CD8-positive, alpha-beta memory T cell (primary cell): ENCODE measurements at regions not wholly inside any gene's neighbourhood (a gene's known extent, or its start where the extent isn't known, plus 50 kb on each side); places are given as distances from the start of the nearest gene placed in this dataset.
"Not testable (repeated sequence)": the region's sequence is repeated elsewhere in the genome, so short reads cannot be mapped to it uniquely, and the experiment has no call there.

Experiments used
- CTCF ChIA-PET: fragments of 350-600 bp; sonication (Branson Sonifier 250); formaldehyde crosslinking; loops from one replicate; lab custom pipeline; 2021; ENCODE audit warnings: antibody characterized with exemption; lab: Charles Lee
- POLR2A ChIA-PET: fragments of 350-600 bp; sonication (Branson Sonifier 250); formaldehyde crosslinking; loops from one replicate; lab custom pipeline; 2021; ENCODE audit warnings: antibody characterized with exemption; lab: Charles Lee
- DNase-seq, 5 donors: peaks; one replicate each; pipeline versions ENCODE4 v3.0.0 to v3.0.0-alpha.2; 2020 to 2022; ENCODE audit warnings: mixed read lengths in 1 of 5
- H3K27ac ChIP-seq: one replicate; pipeline ENCODE4 v1.7.0; 2013; ENCODE audit warnings: low read depth, mild to moderate bottlenecking, low read length, moderate library complexity
- H3K27me3 ChIP-seq: 2 replicates; pipeline ENCODE4 v1.7.0; 2013; ENCODE audit warnings: low read length, mild to moderate bottlenecking; ENCODE audit not compliant: insufficient read depth, poor library complexity, severe bottlenecking
- H3K36me3 ChIP-seq: 2 replicates; pipeline ENCODE4 v1.7.0; 2013; ENCODE audit warnings: mild to moderate bottlenecking, low read length, moderate library complexity; ENCODE audit not compliant: insufficient read depth
- H3K4me1 ChIP-seq: 2 replicates; pipeline ENCODE4 v1.7.0; 2013; ENCODE audit warnings: mild to moderate bottlenecking, low read length, moderate library complexity; ENCODE audit not compliant: insufficient read depth
- H3K4me3 ChIP-seq: 2 replicates; pipeline ENCODE4 v1.7.0; 2013; ENCODE audit warnings: mild to moderate bottlenecking, low read length
- H3K9me3 ChIP-seq: 2 replicates; pipeline ENCODE4 v1.7.0; 2013; ENCODE audit warnings: mild to moderate bottlenecking, low read length
- H3K27ac Mint-ChIP-seq, 8 donors: one replicate each; pipeline ENCODE4 v1.8.0; 2020 to 2021; ENCODE audit warnings: mixed read lengths in 8 of 8, mild to moderate bottlenecking in 6 of 8, inconsistent platforms in 3 of 8, moderate library complexity in 3 of 8
- H3K27me3 Mint-ChIP-seq, 2 donors: one replicate each; pipeline ENCODE4 v1.8.0; 2020 to 2021; ENCODE audit warnings: mixed read lengths in 2 of 2, mild to moderate bottlenecking in 1 of 2, moderate library complexity in 1 of 2
- H3K36me3 Mint-ChIP-seq, 3 donors: one replicate each; pipeline ENCODE4 v1.8.0; 2020 to 2021; ENCODE audit warnings: mixed read lengths in 3 of 3, inconsistent platforms in 1 of 3, mild to moderate bottlenecking in 1 of 3
- H3K4me1 Mint-ChIP-seq, 3 donors: one replicate each; pipeline ENCODE4 v1.8.0; 2020 to 2021; ENCODE audit warnings: mixed read lengths in 3 of 3, inconsistent platforms in 1 of 3, mild to moderate bottlenecking in 1 of 3
- H3K4me3 Mint-ChIP-seq, 7 donors: one replicate each; pipeline ENCODE4 v1.8.0; 2020 to 2021; ENCODE audit warnings: mixed read lengths in 7 of 7, mild to moderate bottlenecking in 6 of 7, moderate library complexity in 4 of 7, inconsistent platforms in 2 of 7
- H3K9me3 Mint-ChIP-seq, 5 donors: one replicate each; pipeline ENCODE4 v1.8.0; 2020 to 2022; ENCODE audit warnings: mixed read lengths in 5 of 5, mild to moderate bottlenecking in 3 of 5, moderate library complexity in 2 of 5, inconsistent platforms in 1 of 5

DNA sequence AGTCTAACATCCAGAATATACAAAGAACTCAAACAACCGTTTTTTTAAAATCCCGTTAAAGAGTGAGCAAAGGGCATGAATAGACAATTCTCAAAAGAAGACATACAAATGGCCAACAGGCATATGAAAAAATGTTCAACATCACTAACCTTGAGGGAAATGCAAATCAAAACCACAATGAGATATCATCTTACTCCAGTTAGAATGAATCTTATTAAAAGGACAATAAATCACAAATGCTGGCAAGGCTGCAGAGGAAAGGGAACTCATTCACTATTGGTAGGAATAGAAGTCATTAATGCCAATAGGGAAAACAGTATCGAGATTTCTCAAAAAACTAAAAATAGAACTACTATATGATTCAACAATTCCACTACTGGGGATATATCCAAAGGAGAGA is 520.1 kb downstream of the RMST start:
- no peak for DNase-seq
- Mint-ChIP-seq H3K4me1 (no peaks in the 10 kb centered on the region), H3K27me3 (peaks cover 0 to 3% of the 10 kb centered on the region in 2 donors), H3K4me3 (no peak overlapping the region), H3K9me3 (peaks cover 0 to 6% (median 3%) of the 10 kb centered on the region in 5 donors), H3K27ac (no peak overlapping the region), H3K36me3 (no peaks in the 10 kb centered on the region)
- no peaks in the 10 kb centered on the region for H3K27me3 ChIP-seq
- no peak overlapping the region for H3K4me3 ChIP-seq
- no peaks in the 10 kb centered on the region for H3K9me3 ChIP-seq
- no peak overlapping the region for H3K27ac ChIP-seq
- no peaks in the 10 kb centered on the region for H3K36me3 ChIP-seq
- no peaks in the 10 kb centered on the region for H3K4me1 ChIP-seq
- POLR2A ChIA-PET, result no interaction called here
- CTCF ChIA-PET, result no interaction called here

DNA sequence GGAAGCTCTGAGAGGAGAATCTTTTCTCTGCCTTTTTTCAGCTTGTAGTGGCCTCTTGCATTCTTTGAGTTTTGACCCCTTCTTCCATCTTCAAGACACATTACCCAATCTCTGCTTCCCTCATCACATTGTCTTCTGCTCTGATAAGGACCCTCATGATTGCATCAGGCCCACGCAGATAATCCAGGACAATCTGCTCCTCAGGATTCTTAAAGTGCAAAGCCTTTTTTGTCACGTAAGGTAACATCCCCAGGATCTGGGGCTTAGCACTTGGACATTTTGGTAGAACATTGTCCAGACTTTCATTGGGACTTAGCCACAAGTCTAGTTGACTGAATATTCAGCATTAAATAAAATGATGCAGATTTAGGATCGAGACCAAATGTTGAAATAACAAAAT is 521.2 kb downstream of the RMST start:
- H3K9me3 ChIP-seq, result no peaks in the 10 kb centered on the region
- no peak overlapping the region for H3K27ac Mint-ChIP-seq
- no peak overlapping the region for H3K27ac ChIP-seq
- no peaks in the 10 kb centered on the region for H3K4me1 ChIP-seq
- POLR2A ChIA-PET, result no interaction called here
- H3K27me3 ChIP-seq, result no peaks in the 10 kb centered on the region
- DNase-seq, result no peak
- H3K9me3 Mint-ChIP-seq, result peaks cover 0 to 8% (median 5%) of the 10 kb centered on the region in 5 donors
- H3K36me3 Mint-ChIP-seq, result no peaks in the 10 kb centered on the region
- H3K36me3 ChIP-seq, result no peaks in the 10 kb centered on the region
- H3K4me3 ChIP-seq, result no peak overlapping the region
- no peak overlapping the region for H3K4me3 Mint-ChIP-seq
- CTCF ChIA-PET, result no interaction called here
- H3K4me1 Mint-ChIP-seq, result no peaks in the 10 kb centered on the region
- peaks cover 0 to 3% of the 10 kb centered on the region in 2 donors for H3K27me3 Mint-ChIP-seq

DNA sequence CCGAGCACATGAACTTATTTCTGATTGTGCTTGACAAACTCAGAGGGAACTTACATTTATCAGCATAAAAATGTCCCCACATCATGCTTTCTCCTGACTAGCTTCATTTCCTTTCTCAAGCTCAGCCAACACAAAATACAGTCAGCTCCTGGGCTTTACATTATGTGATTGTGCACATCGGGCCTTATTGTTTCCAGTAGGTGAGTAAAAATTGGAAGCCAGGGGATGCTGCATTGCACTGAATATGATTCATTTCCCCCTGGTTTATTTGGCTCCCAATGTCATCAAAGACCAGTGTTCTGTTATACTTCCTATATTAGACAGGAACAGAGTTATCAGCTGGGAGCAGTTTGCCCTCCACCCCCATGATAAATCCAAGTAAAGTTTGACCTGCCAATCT is 521.8 kb downstream of the RMST start:
- CTCF ChIA-PET, result no interaction called here
- no peaks in the 10 kb centered on the region for H3K4me1 Mint-ChIP-seq
- H3K36me3 Mint-ChIP-seq, result no peaks in the 10 kb centered on the region
- DNase-seq, result no peak
- Histone ChIP-seq H3K4me3 (no peak overlapping the region), H3K27me3 (no peaks in the 10 kb centered on the region), H3K4me1 (no peaks in the 10 kb centered on the region), H3K36me3 (no peaks in the 10 kb centered on the region), H3K27ac (no peak overlapping the region), H3K9me3 (no peaks in the 10 kb centered on the region)
- H3K27me3 Mint-ChIP-seq, result peaks cover 0 to 3% of the 10 kb centered on the region in 2 donors
- H3K4me3 Mint-ChIP-seq, result no peak overlapping the region
- POLR2A ChIA-PET, result no interaction called here
- no peak overlapping the region for H3K27ac Mint-ChIP-seq
- peaks cover 0 to 8% (median 5%) of the 10 kb centered on the region in 5 donors for H3K9me3 Mint-ChIP-seq

DNA sequence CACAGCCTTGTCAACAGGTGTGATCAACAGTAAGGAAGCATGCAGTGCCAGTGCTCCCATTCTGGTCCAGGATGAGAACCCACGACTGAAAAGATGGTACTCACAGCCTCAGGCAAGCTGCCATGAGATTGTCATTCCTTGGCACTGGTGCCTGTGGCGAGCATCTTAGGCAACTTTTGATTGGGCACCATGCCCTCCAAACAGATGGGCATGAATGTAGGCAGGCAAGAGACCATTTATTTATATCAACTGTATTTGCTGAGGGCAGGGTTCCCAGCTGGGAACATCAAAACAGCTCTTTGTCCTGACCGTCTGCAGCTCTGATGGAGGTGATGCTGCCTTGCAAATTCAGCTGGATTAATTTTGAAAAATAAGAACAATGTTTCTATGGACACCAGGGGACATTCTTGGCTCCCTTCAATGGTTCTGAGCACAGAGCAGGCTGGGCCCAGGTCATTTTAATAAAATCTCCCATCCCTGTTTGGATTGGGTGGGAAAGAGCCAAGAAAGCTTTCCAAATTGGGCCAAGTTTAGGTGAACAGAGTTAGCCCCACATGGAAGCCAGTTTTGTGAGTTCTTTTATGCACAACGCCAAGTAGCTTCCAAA is 522.5 kb downstream of the RMST start:
- ChIA-PET CTCF (no interaction called here), POLR2A (no interaction called here)
- no peaks in the 10 kb centered on the region for H3K36me3 Mint-ChIP-seq
- no peak overlapping the region for H3K27ac Mint-ChIP-seq
- H3K27me3 Mint-ChIP-seq, result peaks cover 0 to 3% of the 10 kb centered on the region in 2 donors
- Histone ChIP-seq H3K27ac (no peak overlapping the region), H3K27me3 (no peaks in the 10 kb centered on the region), H3K36me3 (no peaks in the 10 kb centered on the region), H3K9me3 (no peaks in the 10 kb centered on the region), H3K4me3 (no peak overlapping the region), H3K4me1 (no peaks in the 10 kb centered on the region)
- peaks cover 0 to 8% (median 5%) of the 10 kb centered on the region in 5 donors for H3K9me3 Mint-ChIP-seq
- no peaks in the 10 kb centered on the region for H3K4me1 Mint-ChIP-seq
- DNase-seq, result no peak
- H3K4me3 Mint-ChIP-seq, result no peak overlapping the region

DNA sequence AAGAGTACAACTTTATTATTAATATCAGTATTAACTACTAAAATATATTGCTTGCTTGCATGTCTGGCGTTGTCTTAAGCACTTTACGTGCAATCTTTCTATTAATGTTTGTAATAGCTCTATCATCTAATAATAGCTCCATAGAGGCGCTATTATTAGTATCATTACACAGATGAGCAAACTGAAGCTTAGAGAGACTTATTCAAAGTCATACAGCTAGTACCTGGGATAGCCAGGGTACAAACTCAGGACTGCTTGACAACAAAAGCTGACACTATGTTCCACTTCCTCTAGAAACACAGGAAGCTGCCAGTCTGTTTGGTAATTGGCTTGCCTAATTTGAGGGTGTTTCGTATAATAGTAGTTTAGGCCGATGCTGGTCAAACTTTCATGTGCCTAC is 523.2 kb downstream of the RMST start:
- POLR2A ChIA-PET, result no interaction called here
- CTCF ChIA-PET, result no interaction called here
- Histone ChIP-seq H3K36me3 (no peaks in the 10 kb centered on the region), H3K4me1 (no peaks in the 10 kb centered on the region), H3K27ac (no peak overlapping the region), H3K9me3 (no peaks in the 10 kb centered on the region), H3K4me3 (no peak overlapping the region), H3K27me3 (no peaks in the 10 kb centered on the region)
- H3K9me3 Mint-ChIP-seq, result peaks cover 0 to 8% (median 6%) of the 10 kb centered on the region in 5 donors
- DNase-seq, result no peak
- H3K36me3 Mint-ChIP-seq, result no peaks in the 10 kb centered on the region
- H3K27ac Mint-ChIP-seq, result no peak overlapping the region
- H3K4me1 Mint-ChIP-seq, result no peaks in the 10 kb centered on the region
- no peak overlapping the region for H3K4me3 Mint-ChIP-seq
- H3K27me3 Mint-ChIP-seq, result peaks cover 0 to 3% of the 10 kb centered on the region in 2 donors

DNA sequence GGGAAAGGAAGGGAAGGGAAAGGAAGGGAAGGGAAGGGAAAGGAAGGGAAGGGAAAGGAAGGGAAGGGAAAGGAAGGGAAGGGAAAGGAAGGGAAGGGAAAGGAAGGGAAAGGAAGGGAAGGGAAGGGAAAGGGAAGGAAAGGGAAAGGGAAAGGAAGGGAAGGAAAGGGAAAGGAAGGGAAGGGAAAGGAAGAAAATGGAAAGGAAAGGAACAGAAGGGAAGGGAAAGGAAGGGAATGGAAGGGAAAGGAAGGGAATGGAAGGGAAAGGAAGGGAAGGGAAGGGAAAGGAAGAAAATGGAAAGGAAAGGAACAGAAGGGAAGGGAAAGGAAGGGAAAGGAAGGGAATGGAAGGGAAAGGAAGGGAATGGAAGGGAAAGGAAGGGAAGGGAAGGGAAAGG is 526.0 kb downstream of the RMST start:
- H3K4me3 ChIP-seq, result not testable (repeated sequence)

DNA sequence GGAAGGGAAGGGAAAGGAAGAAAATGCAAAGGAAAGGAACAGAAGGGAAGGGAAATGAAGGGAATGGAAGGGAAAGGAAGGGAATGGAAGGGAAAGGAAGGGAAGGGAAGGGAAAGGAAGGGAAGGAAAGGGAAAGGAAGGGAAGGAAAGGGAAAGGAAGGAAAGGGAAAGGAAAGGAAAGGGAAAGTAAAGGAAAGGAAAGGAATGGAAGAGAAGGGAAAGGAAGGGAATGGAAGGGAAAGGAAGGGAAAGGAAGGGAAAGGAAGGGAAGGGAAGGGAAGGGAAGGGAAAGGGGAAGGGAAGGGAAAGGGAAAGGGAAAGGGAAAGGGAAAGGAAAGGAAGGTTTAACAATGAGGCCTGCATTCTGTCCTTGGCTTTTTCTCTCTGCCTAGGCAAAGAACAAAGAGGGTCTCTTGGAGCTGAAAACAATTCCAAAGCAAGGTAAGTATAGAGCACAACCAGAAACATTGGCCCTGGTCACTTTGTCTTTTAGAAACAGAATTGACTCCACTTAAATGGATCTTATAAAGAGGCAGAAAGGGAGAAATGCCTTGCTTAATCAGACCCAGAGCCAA is 525.9 kb upstream of the TMPO start:
- Histone ChIP-seq H3K4me1 (no peaks in the 10 kb centered on the region), H3K27ac (no peak overlapping the region), H3K4me3 (no peak overlapping the region), H3K36me3 (no peaks in the 10 kb centered on the region), H3K27me3 (no peaks in the 10 kb centered on the region), H3K9me3 (no peaks in the 10 kb centered on the region)
- H3K27ac Mint-ChIP-seq, result no peak overlapping the region
- H3K27me3 Mint-ChIP-seq, result peaks cover 0 to 1% of the 10 kb centered on the region in 2 donors
- H3K9me3 Mint-ChIP-seq, result peaks cover 0 to 11% (median 9%) of the 10 kb centered on the region in 5 donors
- DNase-seq, result no peak
- H3K4me1 Mint-ChIP-seq, result no peaks in the 10 kb centered on the region
- no peaks in the 10 kb centered on the region for H3K36me3 Mint-ChIP-seq
- ChIA-PET CTCF (no interaction called here), POLR2A (no interaction called here)
- H3K4me3 Mint-ChIP-seq, result no peak overlapping the region

More for the DNA sequence above, 526.0 kb downstream of the RMST start:
- H3K27ac ChIP-seq, H3K9me3 ChIP-seq, H3K4me1 Mint-ChIP-seq, DNase-seq, H3K36me3 Mint-ChIP-seq, H3K27me3 ChIP-seq, H3K27ac Mint-ChIP-seq, H3K4me3 Mint-ChIP-seq, H3K9me3 Mint-ChIP-seq, H3K27me3 Mint-ChIP-seq, POLR2A ChIA-PET, H3K36me3 ChIP-seq, CTCF ChIA-PET, H3K4me1 ChIP-seq: not testable (repeated sequence)

DNA sequence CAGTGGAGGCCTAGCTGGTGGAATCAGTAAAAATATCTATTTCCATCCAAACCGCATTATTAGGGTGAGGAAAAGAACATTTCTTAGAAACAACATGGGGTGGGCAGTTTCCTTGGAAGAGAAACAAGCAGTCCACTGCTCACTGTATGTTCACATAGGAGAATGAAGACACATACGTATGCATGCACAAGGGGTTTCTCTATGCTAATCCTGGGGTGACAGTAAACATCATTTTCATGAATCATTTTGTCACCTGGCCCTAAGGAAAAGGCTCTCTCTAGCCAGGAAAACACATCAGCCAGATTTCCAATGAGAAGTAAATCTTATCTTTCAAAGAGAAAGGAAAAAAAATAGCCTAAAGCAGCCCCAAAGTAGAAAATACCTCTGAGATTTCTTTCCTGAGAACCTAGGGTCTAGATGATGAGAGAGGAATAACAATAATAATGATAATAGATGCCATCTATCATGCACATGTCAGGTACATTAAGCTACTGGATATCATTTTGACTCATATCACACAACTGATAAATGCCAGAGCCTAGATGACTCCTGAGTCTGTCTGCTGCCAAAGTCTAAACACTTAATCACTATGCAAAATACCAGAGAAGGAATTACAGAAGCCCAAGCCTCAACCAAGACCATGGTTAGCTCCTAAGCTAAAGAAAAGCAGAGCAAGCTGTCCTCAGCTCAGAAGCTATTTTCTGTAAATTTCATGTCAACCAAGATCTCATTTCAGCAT is 520.5 kb upstream of the TMPO start:
- Mint-ChIP-seq H3K9me3 (peaks cover 0 to 6% (median 5%) of the 10 kb centered on the region in 5 donors), H3K4me1 (no peaks in the 10 kb centered on the region), H3K36me3 (no peaks in the 10 kb centered on the region), H3K27ac (no peak overlapping the region), H3K27me3 (peaks cover 0 to 1% of the 10 kb centered on the region in 2 donors), H3K4me3 (no peak overlapping the region)
- no peak for DNase-seq
- no peaks in the 10 kb centered on the region for H3K27me3 ChIP-seq
- ChIA-PET POLR2A (no interaction called here), CTCF (no interaction called here)
- no peak overlapping the region for H3K27ac ChIP-seq
- H3K9me3 ChIP-seq, result no peaks in the 10 kb centered on the region
- no peaks in the 10 kb centered on the region for H3K4me1 ChIP-seq
- H3K36me3 ChIP-seq, result no peaks in the 10 kb centered on the region
- no peak overlapping the region for H3K4me3 ChIP-seq
